Stimulated activated naive CD4-positive, alpha-beta T cell (primary cell): ENCODE measurements at regions not wholly inside any gene's neighbourhood (a gene's known extent, or its start where the extent isn't known, plus 50 kb on each side); places are given as distances from the start of the nearest gene placed in this dataset.
"Not testable (repeated sequence)": the region's sequence is repeated elsewhere in the genome, so short reads cannot be mapped to it uniquely, and the experiment has no call there.

Experiments used
- DNase-seq, 6 experiments: peaks; one replicate each; lab custom pipeline; 2025; lab: John Stamatoyannopoulos, UW

DNA sequence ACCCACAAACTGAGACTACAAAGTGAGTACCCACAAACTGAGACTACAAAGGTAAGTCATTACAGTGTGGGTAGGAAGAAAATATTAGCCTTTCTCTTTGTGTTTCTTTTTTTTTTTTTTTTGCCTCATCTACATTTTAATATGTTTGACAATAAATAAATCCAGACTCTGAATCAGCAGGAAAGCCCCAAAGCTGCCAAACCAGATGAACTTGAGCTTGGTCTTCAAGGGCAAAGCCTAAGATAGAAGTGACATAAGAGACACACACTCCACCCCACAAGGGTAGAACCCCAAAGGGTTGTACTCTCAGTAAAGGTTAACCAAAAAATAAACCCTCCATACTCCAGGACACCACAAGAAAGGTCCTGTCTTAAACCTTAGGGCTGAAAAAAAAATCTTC, 326.8 kb upstream of the ARID1B start:
- DNase-seq: no peak

DNA sequence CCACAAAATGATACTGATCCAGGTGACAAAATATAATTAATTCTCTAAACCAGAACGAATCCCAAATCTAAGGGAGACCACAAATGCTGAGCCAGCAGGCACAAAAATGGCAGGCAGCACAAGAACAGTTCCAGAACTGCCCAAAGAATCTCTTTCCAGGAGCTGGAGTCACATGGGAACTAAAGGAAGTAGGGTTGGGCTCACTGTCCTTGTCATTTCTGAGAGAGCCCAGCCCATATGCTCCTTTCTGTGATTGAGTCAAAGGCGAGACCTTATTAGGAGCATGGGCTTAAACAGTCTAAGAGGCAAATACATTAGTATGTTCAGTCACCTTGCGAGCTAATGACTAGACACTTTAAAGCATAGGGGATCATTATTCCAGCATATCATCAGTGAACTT, 327.6 kb upstream of the ARID1B start:
- no peak for DNase-seq

DNA sequence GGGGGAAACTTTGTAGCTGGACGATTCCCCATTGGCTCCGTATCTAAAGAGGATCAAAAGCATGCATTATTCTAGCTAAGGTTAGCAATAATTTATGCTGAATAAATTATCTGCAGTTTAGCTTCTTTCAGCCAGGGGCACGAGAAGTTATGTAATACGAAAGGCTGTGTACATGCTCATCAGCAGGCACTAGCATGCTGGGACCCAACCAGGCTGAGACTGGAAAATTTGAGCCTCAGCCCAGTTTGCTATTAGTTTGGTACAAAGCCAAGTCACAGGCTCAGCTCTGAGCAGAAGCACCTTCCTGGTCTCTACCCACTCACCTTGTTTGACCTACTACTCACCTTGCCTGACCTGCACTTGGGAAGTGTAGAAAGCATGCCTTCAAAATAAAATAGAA, 328.1 kb upstream of the ARID1B start:
- no peak for DNase-seq

DNA sequence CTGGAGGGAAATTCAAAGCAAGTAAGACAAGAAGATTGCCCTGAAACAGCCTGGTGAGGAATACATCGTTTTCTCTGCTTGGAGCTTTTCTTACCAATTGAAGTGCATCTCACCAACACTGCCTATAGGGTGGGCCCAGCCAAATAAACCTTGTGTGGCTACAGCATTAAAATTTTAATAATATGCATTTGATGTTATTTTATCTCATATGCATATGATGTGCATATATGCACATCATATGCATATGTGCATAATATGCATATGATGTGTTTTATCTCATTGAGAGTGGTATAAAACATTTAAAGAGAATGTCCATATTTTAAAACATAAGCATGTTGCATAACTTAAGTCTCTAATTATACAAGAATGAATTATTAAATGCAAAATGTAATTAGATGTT, 328.6 kb upstream of the ARID1B start:
- no peak for DNase-seq

DNA sequence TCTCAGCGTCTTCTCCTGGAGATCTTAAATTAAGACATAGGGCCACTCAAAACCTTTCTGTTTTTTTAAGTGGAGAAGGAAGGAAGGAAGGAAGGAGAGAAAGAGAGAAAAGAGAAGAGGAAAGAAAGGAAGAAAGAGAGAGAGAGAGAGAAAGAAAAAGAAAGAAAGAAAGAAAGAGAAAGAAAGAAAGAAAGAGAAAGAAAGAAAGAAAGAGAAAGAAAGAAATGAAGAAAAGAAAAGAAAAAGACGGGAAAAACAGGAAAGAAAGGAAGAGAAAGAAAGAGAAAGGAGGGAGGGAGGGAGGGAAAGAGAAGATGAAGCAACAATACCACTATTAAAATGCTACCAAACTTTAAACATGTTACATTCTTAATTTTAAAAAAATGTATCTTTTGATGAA, 336.5 kb upstream of the ARID1B start:
- no peak for DNase-seq

DNA sequence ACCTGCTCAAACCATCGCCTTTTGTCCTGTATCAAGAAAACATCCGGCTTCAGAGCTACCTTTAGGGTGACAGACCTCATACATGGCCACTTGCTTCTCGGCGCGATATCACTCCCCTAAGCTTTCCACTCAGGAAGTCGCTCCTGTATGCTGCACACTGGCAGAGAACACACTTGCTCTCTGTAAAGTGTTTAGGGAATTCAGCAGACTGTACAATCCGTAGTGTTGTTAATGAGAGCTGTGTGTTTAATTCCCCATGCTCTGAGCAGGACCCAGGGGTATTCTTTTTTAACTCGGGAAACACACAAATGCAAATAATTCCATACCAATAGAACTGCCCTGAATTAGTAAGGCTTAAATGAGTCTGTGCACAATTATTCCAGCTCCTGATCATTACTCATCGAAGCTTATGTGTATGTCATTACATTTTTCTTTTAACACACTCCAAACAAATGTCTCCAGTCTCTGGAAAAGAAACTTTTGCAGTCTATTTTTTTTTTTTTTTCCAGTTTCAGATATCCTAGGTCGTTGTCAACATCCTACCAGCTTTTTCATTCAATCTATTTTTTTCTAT, 338.7 kb upstream of the ARID1B start:
- DNase-seq: no peak

DNA sequence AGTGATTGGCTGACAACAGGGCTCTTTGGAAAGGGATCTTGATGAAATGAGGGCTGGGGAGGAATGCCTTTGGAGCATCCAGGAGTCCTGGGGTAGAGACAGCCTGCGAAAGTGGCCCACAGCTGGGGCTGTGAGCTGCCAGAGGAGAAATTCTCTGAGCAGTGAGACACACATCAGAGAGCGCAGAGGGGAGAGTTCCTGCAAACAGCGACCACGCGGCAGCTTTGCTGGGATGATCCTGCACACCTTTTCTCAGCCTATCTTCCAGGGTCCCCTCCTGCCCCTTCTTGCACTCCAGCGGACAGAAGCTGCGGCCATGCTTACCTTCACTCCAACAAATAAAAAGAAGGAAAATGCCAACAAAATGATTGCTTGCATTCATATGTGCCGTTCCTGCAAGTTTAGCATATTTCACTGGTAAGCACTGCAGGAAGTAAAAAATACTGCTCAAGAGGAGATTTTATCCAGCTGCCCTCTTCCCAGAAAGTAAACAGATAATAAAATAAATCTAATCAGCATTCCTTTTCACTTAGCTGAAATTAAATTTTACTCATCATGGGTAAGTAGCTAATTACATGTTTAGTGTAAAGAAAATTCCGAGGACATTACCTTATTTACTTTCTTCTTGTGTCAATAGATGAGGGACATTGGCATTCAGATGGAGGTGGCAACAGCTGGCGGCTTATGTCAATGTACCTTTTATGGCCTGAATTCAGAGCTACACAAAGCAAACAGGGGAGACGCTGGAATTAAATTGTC, 339.9 kb upstream of the ARID1B start:
- DNase-seq: no peak

DNA sequence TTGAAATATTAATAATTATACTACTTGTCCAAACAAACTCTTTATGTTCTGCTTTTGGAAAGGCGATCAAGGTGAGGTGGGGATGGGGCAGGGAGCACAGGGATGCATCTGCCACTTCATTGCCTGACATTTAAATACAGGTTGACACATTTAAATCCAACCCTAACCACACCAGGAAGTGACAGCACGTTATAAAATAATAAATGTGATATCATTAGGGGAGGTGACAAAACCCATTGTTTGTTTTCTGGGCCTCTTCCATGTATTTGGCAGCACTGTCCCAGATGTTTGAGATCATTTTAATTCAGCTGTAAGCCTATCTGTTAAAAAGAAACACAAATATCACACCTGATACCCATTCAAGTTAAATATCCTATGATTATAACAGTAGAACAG, 342.4 kb upstream of the ARID1B start:
- DNase-seq: peak in 1 of 6 experiments; percentile 0

DNA sequence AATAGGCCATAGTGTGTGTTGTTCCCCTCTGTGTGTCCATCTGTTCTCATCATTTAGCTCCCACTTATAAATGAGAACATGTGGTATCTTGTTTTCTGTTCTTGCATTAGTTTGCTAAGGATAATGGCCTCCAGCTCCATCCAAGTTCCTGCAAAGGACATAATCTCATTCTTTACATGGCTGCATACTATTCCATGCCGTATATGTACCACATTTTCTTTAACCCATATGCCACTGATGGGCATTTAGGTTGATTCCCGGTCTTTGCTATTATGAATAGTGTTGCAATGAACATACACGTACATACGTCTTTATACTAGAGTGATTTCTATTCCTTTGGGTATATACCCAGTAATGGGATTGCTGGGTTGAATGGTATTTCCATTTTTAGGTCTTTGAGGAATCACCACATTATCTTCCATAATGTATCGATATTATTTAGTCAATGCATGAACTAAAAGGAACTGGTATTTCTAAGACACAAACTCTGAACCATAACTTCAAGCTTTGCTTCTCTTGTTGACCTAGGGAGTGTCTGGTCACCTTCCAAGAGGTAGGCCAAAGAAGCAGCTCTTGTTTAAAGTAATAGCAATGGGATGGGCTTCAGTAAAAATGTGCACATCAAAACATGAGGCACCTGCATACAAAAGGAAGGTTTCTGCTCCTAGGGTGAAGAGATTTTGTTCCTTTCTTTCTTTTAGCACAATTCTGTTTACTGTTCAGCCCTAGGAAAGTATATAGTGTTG, 343.0 kb upstream of the ARID1B start:
- no peak for DNase-seq

DNA sequence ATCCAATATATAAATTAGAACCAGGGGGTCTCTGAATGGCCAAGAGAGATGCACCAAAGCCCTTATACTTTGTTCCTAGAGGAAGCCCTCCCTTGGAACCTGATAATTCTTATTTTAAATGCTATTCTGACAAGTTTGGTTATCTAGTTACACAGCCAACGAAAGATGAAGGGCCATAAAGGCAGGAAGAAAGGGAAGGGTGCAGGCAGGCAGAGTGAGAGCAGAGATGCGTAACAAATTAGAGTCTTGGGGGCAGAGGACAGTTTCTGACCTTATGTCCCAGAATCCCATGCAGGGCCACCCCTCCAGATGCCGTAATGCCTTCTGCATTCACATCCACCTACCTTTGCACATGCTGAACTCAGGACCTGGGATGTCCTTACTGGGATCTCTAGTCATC, 344.6 kb upstream of the ARID1B start:
- DNase-seq: no peak

DNA sequence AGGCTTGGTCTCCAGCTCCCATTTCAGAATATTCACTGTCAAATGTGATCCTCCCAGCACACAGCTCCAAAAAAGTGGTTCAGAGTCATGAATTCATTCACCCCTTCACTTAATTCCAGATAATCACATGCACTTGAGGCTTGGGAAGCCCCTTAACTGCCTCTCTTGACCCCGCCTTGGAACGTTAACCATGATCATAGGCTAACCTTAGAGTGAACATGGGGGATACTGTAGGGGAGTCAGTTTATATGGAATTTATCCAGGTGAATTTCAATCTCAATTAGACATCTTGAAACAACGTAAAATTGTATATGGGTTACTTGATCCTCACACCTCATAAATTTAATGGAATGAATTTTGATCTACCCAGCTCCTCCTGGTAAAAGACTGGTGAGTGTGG, 346.8 kb upstream of the ARID1B start:
- no peak for DNase-seq

DNA sequence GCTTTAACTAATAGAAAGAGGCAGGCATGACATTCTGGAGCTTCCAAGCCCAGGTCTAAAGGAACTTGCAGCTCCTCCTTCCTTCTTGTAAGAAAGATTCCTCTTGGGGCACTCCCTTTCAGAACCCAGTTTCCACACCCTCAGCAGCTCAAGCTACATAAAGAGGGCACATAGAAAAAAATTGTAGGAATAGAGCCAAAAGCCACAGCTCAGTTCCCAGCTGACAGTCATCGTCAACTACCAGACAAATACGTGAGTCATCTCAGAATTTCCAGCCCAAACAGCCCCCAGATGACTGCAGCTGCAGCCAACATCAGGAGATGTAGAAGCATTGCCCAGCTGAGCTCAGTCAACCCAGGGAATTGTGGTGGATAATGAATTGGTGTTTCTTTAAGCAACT, 349.8 kb upstream of the ARID1B start:
- DNase-seq: no peak

DNA sequence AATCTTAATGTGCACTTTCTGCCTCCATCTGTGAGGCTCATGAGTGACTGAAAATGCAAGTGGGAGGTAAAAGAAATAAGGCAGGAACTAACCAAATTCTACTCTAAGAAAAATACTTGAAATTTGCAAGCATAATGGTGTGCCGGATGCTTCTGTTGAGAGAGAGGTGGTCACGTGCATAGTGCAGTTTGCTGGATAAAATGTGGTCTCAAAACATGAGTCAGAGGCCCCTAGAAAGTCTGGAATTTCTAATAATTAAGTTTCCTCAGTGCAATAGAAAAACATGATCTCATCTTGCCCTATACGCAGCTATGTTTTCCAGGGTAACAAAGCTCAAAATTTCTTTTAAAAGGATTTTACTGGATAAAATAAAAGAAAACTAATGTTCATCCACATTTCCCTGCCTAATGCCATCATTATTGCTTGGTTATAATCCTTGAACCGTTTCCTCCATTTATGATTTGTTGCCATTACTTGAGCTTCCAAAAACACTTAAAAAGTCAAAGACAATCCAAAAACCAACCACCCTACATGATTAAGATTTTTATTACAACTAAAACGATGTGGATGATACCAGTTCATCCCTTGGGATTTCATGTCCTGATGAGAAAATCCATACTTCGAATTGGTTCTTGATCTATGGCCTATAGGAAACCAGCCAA, 351.7 kb upstream of the ARID1B start:
- DNase-seq: no peak

DNA sequence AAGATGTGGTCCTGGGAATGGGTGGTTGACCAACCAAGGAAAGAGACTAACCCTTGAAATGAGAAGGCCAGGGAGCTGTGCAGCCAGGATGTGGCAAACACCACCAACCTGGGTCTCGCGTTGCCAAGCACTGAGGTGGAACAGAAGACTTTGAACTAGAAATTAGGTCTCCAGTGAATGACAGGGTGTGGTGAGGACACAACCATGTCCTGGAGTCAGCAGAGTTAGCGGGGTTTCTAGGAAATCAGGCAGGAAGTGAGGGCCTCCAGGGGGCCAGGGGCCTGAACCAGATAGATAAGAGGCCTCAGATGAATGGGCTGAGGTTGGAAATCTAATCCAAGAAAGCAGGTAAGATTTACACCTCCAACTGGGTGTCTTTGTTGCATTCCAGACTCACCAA, 353.3 kb upstream of the ARID1B start:
- peak in 2 of 6 experiments; percentile 23 to 26 for DNase-seq

DNA sequence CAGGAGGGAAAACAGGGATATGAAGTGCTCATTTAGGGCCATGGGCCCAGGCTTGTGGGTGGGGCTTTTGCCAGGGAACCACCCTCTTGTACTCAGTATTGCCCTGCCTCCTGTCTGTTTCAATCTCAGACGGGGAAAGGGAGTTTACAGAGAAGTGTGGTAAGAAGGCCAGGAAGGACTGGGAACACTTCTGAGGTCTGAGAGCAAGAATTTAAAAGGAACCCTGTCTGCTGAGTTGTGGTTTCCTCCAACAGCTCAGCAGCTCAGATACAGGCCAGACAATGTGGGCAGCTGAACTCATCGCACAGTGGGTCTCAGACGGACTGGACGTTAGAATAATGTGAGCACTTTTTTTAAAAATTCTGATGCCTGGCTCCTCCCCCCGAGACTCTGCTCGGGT, 354.1 kb upstream of the ARID1B start:
- DNase-seq: no peak

DNA sequence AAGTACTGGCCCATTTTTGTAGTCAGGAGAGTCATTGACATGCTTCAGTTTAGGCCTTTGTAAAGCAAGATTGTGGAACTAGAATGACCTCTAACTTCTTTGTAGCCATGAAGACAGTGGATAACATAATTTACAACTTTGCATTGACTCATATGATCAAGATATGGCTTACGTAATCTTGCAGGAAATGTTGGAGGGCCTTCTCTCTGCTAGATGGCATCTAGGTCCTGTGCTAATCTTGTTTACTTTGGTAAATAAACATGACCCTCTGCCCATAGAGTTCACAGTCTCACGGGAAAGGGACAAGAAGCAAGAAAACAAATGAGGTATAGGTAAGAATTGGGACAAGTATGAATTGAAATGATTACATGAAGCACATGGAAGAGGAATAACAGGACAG, 355.2 kb upstream of the ARID1B start:
- no peak for DNase-seq

DNA sequence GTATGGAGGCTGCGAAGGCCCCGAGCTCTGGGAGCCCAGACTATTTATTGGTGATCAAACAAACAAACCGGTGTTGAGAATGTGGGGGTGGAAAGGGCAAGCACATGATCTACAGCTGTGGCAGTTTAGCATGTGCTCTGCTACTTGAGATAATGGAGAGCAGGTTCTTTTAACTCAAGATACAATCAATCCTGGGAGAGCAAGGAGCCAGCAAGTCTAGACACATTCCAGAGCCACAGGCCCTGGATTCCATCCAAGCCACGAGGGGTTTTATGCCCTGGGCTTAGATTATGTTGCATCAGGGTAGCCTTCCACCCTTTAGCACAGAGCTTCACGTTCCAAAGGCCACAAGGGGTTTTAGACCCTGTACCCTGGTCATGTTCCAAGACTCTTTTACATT, 355.9 kb upstream of the ARID1B start:
- not testable (repeated sequence) for DNase-seq

DNA sequence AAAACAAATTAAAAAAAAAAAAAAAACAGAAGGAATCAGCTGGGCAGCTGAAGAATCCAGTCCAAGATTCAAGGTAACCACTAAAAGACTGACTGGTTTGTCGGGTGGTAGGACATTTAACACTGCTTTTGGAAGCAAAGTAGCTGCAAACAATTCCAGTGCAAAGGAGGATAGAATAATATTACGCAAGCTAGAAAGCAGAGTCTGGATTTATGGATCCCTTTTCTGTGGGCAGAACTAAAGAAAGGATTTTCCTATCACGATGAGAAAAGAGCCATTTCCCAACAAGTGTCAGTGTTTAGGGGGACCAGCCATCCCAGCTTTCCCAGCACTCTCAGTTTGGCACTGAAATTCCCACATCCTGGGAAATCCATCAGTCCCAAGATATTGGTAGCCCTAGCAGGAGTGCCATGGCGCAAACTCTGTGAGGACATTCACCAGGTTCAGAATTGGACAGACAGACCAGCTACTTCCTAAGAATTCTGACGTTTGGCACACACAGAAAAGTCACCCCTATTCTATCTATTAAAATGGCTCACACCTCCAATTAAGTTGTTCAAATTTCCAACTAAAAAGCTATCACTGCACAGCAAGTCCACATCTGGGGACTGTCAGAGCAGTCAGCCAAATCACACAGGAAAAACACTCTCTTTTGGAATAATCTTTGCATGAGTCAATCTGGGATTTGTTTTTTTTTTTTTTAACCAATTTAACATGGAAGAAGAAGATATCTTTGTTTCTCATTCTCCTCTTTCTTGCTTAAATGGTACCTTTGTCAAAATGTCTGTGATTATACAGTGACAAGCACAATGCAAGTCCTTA, 356.8 kb upstream of the ARID1B start:
- DNase-seq: no peak

DNA sequence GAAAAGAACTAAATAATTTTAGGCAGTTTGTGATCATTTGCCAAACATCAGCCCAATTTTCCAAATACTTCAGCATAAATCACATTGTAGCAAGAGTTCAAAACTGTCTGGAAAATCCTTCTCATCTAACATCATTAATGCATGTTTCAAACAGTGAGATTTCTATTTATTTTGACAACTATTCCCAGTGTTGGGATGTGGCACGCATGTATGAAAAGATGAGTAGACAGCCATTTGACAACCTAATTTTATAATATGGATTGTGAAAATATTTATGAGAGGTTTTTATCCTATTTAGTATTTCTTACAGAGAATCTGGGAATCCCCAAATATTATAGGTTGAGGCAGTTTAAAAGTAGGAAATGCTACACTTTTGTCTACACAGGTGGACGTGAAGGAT, 357.6 kb upstream of the ARID1B start:
- no peak for DNase-seq

DNA sequence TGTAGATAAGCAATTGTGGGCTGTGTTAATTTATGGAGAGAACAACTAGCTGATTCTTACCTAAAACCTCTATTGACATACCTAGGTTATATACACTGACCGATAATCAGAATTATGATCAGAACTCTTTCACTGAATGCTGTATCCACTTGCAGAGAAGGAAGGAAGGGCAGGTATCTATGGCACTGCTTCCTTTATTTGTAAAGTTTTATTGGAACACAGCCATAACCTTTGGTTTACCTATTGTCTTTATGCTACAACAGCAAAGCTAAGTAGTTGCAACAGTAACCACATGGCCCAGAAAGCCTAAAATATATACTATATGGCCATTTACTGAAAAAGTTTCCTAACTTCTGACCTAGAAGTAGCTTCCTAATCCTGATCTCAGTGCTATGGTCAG, 358.9 kb upstream of the ARID1B start:
- DNase-seq: no peak

DNA sequence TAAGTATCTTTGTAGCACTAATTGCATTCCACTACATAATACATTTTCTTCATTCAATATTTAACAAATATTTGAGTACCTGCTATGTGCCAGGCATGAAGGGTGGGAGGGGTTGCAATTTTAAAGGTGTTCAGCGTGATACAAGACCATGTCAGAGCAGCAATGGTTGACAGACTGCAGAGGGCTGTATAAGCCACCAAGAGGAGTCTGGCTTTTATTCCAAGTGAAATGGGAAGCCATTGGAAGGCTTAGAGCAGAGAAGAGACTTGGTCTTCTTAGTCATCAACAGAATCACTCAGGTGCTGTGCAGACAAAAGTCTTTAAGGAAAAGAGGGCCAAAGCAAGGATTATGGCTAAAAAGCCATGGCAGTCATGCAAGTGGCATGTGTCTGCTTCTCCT, 360.8 kb upstream of the ARID1B start:
- DNase-seq: no peak

DNA sequence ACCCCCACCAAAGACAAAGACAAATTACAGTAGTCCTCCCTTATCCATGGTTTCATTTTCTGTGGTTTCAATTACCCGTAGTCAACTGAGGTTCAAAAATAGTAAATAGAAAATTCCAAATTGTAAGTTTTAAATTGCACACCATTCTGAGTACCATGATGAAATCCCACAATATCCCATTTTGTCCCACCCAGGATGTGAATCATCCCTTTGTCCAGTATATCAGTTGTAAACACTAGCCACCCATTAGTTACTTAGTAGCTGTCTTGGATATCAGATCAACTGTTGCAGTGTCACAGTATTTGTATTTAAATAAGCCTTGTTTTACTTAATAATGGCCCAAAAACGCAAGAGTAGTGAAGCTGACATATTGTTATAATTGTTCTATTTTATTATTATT, 364.0 kb upstream of the ARID1B start:
- no peak for DNase-seq
